ENCODE measurements at regions not wholly inside any gene's neighbourhood (a gene's known extent, or its start where the extent isn't known, plus 50 kb on each side); places are given as distances from the start of the nearest gene placed in this dataset.

- no peak for DNase-seq (ENCODE audit: low spot score)
Observed at GRCh38 chr11:70675697-70676374, 277.5 kb downstream of the CTTN start.

DNA sequence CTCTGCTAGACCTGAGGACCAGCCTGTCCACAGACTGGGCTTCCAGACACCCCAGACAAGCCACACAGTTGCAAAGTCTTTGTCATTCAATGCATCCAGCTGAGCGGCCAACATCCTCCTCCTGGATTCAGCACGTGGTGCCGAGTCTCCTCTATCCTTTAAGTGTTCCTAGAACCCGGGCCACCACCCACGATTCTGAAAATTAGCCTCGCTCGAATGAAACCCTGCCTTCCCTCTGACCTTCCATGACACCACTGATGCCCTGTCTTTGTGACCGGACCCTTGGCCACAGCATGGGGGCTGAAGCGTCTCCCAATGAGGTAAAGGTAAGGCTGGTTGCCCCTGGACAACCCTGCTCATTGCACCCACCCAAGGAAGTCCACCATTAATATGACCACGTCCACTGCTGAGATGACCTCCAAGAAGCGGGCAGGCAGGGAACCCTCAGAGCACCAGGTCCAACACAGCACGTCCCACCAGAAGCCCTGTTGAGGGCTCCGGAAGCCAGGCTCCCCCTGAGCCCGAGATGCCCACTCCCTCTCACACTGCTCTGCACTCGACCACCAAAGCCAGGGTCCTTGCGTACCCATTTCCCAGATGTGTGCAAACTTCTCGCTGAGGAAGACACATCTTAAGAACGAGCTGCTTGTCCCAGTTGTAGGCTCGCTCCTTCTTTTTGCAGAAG lies 279.0 kb downstream of the CTTN start:
- DNase-seq (ENCODE audit: low spot score) = no peak

- no peak for DNase-seq (ENCODE audit: low spot score)
Observed at GRCh38 chr11:70678931-70679900, 280.9 kb downstream of the CTTN start.

- no peak for DNase-seq (ENCODE audit: low spot score)
Observed at GRCh38 chr11:70680781-70681281, 282.5 kb downstream of the CTTN start.

- no peak for DNase-seq (ENCODE audit: low spot score)
Observed at GRCh38 chr11:70682056-70682455, 283.7 kb downstream of the CTTN start.

DNA sequence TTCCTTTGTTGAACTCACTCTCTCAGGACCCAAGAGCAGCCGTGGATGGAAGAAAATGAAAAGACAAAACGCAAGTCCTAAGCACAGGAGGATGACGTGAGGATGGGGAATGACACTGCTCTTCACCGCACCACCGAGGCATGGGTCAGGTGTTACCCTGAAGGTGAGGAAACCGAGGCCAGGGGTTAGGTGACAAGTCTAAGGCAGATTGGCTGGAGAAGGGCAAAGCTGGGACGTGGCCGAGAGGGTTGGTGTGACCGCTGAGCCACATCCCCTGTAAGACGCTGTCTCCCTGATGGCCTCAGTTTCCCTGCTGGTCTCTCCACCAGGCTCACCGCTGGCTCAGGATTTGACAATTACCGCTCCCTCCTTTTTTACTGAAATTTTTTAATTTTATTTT lies 284.4 kb downstream of the CTTN start:
- DNase-seq (ENCODE audit: low spot score) = no peak

GRCh38 chr11:70687716-70688115 lies 289.4 kb downstream of the CTTN start:
- DNase-seq (ENCODE audit: low spot score) = no peak

GRCh38 chr11:70688142-70688541 lies 289.8 kb downstream of the CTTN start:
- no peak for DNase-seq (ENCODE audit: low spot score)

DNA sequence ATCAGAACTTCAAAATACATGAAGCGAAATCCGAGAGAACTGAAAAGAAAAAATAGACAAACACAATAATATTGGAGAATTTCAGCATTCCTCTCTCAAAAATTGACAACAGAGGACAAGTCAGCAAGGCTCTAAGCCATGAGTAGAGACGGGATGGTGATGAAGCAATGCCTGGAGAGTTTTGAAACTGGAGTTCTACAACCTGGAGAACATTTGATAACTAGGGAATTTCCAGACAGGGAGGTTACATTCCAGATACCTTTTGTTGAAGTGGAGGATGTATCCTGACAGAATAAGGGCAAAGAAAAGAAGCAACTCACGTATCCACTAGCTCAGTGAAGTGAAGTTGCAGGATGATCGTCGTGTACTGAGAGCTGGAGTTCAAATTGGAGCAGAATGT lies 291.4 kb downstream of the CTTN start:
- DNase-seq (ENCODE audit: low spot score) = no peak

DNA sequence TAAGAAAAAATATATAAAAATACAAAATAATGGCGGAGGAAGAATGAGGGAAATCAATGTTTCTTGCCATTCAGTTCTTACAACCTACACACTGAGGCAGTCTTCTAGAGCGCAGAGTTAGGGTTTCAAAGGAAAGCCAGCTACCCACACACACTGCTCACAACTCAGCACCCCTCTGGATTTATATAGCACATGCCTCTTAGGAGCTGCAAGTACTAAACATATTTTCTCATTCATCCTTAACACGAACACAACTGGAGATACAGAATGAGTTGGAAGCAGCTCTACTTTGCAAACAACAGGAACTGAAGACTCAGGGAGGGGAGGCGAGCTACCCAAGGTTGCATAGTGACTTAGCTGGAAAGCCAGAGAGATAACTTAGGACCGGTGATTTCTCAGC lies 293.8 kb downstream of the CTTN start:
- DNase-seq (ENCODE audit: low spot score) = no peak

DNA sequence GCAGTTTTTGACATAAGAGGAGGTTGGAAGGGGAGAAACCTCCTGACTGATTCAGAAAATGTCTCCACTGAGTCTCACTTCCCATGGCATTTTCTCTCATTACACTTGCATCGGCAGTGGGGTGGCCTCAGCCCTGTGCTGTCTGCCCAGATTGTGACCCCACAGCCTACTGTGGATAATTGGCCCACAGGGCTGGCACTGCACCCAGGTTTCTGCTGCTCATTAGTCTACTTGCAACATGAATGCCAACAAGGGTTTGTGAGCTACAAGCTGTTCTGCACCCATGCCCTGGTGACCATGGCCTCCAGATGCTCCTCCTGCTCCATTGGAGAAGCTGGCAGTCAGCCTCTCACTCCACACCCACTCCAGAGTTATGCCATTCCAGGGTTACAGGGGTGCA lies 296.0 kb downstream of the CTTN start:
- no peak for DNase-seq (ENCODE audit: low spot score)

DNA sequence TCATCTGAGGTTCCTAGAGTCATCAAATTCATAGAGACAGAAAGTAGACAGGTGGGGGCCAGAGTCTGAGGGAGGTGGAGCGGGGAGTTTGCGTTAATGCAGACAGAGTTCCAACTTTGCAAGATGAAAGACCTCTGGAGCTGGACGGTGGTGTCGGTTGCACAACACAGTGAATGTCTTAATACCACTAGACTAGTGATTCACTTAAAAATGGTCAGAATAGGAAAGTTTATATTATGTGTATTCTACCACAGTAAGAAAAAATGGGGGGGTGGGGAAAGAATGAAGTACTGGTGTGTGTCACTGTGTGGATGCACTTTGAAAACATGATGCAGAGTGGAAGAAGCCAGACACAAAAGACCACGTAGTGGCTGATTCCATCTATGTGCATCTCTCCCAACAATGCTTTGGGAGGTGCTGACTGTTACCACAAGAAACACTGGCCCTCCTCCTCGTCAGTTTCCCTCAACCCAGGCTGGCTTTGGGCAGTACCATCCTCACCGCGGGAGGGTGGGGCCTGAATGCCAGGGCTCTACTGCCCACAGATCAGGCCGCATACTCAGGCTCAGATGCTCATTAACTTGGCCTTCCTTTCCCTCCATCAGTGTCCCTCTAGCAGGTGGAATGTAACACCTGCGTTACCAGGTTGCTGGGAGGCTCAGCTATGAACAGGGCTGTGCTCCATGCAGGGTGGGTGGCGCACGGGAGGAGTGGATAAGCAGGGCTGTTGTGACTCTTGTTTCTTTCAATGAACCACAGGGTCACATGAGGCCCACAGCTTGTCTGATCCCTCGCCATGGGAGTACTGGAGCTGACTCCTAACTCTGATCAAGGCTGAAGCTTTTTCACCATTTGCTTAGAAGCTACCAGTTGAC lies 297.0 kb downstream of the CTTN start:
- DNase-seq (ENCODE audit: low spot score) = no peak

- DNase-seq (ENCODE audit: low spot score) = no peak
Observed at GRCh38 chr11:70696076-70696475, 297.7 kb downstream of the CTTN start.

GRCh38 chr11:70696564-70696963 lies 298.2 kb downstream of the CTTN start:
- no peak for DNase-seq (ENCODE audit: low spot score)

DNA sequence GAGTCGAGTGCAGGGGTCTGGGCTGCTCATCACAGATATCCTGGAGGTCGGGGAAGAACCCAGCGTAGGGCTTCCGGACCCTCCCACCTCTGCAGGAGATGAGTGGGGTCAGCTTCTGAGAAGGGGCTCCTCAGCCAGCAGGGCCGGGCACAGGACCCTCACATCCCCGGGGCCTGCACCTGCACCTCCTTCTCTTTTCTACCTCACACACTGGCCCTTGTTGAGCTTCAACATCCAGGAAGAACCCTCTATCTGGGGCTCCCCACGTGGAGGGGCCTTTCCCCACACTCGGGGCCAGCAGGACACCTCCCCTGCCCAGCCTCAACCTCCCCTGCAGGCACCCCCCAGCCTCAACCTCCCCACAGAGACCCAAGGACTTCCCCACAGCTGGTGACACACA lies 299.4 kb downstream of the CTTN start:
- DNase-seq (ENCODE audit: low spot score) = no peak

GRCh38 chr11:70698871-70699270 lies 300.5 kb downstream of the CTTN start:
- DNase-seq (ENCODE audit: low spot score) = no peak

DNA sequence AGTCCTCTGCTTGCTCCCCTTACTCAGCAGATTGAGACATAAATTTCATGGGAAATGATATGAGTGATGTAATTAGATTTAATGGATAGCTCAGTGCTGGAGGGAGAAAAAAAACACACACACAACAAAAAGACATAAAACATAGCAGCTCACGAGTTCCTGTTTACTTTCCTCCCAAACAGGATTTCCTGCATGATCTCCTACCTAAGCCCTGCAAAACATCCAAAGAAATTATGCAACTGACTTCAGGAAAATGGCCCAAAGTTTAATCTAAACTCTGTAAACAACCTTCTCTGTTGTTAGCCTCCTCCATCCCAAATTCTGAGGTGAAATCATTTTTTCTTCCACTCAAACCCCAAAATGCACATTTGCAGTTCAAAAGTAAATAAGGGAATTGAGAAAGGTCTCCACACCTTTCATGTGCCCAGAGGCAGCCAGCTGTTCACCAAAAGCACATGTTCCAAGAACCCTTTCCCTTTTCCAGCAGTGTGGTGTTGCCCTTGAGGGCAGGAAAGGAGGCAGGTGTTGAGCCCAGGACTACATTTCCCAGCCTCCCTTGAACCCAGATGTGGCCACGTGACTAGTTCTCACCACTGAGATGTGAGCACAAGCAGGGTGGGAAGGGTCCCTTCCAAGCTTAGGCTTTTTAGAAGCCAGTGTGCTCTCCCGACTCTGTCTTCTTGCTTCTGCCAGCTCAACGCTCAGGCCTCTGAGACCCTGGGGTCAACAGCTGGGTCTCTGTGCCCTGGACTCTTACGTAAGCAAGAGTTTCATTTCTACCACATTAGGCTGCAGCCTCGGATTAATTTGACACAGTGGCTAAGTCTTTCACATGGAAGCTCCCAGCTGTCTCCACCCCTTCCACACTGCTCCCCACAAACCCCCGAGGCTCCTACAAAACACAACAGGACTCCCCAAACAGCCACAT lies 301.2 kb downstream of the CTTN start:
- DNase-seq (ENCODE audit: low spot score) = no peak

- no peak for DNase-seq (ENCODE audit: low spot score)
Observed at GRCh38 chr11:70700453-70700852, 302.1 kb downstream of the CTTN start.

DNA sequence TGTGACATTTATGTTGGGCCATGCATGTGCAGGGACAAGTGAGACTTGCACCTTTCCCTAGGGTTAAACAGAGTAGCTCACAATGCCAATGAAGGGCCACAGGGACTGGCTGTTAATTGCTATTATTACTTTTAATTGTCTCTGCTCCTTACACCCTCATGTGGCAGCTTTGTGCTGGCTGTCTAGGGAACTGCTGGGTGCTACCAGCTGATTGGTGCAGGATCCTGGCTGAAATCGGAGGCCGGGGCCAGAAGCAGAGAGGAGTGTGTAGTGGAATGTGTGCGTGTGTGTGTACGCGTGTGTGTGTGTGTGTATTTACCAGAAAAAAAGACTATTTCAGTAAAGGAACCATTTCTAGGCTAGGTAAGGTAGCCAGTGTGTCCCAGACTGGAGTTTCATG lies 302.5 kb downstream of the CTTN start:
- no peak for DNase-seq (ENCODE audit: low spot score)

DNA sequence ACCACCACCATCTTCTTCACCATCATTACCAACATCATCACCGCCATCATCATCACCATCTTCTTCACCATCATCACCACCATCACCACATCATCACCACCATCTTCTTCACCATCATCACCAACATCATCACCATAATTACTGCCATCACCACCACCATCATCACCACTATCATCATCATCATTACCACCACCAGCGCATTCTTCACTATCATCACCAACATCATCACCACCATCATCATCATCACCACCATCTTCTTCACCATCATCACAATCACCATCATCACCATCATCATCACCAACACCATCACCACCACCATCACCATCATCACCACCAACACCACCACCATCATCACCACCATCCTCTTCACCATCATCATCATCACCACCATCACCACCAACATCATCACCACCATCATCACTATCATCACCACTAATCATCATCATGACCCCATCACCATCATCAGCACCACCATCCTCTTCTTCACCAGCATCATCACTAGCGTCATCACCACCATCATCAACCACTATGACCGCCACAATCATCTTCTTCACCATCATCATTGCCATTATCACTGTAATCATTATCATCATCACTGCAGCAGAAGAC lies 303.8 kb downstream of the CTTN start:
- no peak for DNase-seq (ENCODE audit: low spot score)

All from D341Med (cell line).